Esophagus muscularis mucosa (tissue), 3 donors: ENCODE measurements at regions not wholly inside any gene's neighbourhood (a gene's known extent, or its start where the extent isn't known, plus 50 kb on each side); places are given as distances from the start of the nearest gene placed in this dataset.

Experiments
- POLR2A ChIP-seq: fragments of 450-650 bp; IDR thresholded peaks from one replicate; pipeline ENCODE4 v1.6.1; 2017; ENCODE audit warnings: antibody characterized with exemption, moderate library complexity, mild to moderate bottlenecking, low read depth
- TF ChIP-seq, protein P1 (sequence below), 3 experiments: fragments of 200-600 bp in 2 of 3; fragments of 450-650 bp in 1 of 3; sonication (generic) in 2 of 3; IDR thresholded peaks; one replicate each; pipeline ENCODE4 v1.5.1; 2017 to 2019; ENCODE audit warnings: antibody characterized with exemption in 3 of 3, mild to moderate bottlenecking in 2 of 3, moderate library complexity in 1 of 3

DNA sequence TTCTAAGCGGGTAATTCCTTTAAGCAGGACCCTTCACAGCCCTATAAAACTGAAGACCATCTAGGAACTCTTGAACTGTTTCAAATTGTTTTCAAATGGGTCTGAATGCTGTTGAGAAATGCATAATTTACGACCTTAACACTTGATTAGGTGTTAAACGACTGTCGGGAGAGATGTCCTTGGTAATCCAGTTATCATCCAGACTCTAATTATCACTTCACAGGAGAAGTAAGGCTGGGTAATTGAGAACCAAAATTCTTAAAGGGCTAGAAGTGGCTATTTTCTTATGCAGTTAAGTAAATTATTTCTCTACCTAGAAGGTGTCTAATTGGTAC lies 276.7 kb upstream of the TBC1D5 start:
- TF ChIP-seq, protein P1, sequence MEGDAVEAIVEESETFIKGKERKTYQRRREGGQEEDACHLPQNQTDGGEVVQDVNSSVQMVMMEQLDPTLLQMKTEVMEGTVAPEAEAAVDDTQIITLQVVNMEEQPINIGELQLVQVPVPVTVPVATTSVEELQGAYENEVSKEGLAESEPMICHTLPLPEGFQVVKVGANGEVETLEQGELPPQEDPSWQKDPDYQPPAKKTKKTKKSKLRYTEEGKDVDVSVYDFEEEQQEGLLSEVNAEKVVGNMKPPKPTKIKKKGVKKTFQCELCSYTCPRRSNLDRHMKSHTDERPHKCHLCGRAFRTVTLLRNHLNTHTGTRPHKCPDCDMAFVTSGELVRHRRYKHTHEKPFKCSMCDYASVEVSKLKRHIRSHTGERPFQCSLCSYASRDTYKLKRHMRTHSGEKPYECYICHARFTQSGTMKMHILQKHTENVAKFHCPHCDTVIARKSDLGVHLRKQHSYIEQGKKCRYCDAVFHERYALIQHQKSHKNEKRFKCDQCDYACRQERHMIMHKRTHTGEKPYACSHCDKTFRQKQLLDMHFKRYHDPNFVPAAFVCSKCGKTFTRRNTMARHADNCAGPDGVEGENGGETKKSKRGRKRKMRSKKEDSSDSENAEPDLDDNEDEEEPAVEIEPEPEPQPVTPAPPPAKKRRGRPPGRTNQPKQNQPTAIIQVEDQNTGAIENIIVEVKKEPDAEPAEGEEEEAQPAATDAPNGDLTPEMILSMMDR (IDR thresholded peaks at IDR 0.05) = no peak
- no peak for TF ChIP-seq POLR2A
